ENCODE measurements at regions not wholly inside any gene's neighbourhood (a gene's known extent, or its start where the extent isn't known, plus 50 kb on each side); places are given as distances from the start of the nearest gene placed in this dataset.

DNA sequence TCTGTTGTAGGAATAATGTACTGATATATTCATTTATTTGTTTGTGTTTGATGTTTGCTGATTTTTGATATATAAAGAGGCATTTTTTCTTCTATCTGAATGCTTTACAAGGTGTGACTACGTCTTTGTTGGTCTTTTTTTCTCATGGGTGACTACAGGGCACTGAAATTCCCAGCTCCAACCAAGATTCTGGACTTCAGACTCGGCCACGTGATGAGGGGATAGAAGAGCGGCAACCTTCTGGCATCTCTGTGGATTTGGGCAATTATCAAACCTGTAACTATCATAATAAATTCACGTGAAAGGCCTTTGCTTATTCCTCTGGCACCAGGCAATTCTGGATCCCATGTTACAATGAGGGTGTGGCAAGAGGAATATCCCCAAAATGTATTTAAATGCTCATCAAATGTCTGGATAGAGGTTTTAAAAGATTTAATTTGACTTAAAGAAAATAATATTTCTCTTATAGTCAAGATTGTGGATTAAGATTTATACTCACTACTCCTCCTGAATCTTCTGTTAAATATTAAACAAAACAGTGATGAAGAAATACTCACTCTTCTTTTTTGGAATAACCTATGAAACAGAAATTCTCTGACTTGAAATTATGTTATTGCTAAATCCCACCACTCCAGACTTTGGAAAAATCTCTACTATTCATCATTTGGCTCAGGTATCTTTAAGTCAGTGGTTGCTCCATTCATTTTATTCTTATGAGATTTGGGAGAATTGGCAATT lies 276.3 kb downstream of the GPR37 start (continued):
- TF ChIP-seq TP53 (CRISPR knock-in tag; IDR thresholded peaks at IDR 0.05) = no peak
- TF ChIP-seq, protein P1, sequence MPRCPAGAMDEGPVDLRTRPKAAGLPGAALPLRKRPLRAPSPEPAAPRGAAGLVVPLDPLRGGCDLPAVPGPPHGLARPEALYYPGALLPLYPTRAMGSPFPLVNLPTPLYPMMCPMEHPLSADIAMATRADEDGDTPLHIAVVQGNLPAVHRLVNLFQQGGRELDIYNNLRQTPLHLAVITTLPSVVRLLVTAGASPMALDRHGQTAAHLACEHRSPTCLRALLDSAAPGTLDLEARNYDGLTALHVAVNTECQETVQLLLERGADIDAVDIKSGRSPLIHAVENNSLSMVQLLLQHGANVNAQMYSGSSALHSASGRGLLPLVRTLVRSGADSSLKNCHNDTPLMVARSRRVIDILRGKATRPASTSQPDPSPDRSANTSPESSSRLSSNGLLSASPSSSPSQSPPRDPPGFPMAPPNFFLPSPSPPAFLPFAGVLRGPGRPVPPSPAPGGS (IDR thresholded peaks at IDR 0.05) = no peak
- no peak for TF ChIP-seq SMC3 (IDR thresholded peaks at IDR 0.05)
- TF ChIP-seq FOSL2 (IDR thresholded peaks at IDR 0.05) = no peak
- no peak for TF ChIP-seq FOSL2 (CRISPR knock-in tag; IDR thresholded peaks at IDR 0.05)
- TF ChIP-seq, protein P2, sequence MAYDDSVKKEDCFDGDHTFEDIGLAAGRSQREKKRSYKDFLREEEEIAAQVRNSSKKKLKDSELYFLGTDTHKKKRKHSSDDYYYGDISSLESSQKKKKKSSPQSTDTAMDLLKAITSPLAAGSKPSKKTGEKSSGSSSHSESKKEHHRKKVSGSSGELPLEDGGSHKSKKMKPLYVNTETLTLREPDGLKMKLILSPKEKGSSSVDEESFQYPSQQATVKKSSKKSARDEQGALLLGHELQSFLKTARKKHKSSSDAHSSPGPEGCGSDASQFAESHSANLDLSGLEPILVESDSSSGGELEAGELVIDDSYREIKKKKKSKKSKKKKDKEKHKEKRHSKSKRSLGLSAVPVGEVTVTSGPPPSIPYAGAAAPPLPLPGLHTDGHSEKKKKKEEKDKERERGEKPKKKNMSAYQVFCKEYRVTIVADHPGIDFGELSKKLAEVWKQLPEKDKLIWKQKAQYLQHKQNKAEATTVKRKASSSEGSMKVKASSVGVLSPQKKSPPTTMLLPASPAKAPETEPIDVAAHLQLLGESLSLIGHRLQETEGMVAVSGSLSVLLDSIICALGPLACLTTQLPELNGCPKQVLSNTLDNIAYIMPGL (CRISPR knock-in tag; IDR thresholded peaks at IDR 0.05; ENCODE audit: borderline replicate concordance) = no peak
- no peak for TF ChIP-seq BHLHE40 (IDR thresholded peaks at IDR 0.05; ENCODE audit: low read depth, low read length)
- TF ChIP-seq, protein P3, sequence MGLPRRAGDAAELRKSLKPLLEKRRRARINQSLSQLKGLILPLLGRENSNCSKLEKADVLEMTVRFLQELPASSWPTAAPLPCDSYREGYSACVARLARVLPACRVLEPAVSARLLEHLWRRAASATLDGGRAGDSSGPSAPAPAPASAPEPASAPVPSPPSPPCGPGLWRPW (IDR thresholded peaks at IDR 0.05) = no peak

DNA sequence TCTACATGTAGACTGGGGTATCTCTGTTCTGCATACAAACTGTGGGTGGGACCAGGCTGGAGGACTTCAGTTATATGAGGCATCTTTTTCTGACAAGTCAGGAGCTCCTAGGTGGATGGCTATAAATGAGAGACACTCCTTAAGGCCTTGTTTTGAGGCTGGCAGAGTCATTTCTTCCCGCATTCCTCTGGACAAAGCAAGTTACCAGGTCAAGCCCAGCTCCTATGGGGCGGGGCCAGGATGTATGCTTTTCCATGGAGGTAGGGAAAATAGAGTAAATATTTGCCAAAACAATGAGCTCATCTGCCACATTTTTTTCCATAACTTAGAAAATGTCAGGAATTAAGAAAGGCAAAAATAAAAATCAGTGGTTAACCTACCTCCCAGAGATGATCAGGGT lies 283.4 kb downstream of the GPR37 start:
- no peaks in the 10 kb centered on the region for H3K9me3 ChIP-seq
- H3K4me3 ChIP-seq = no peak overlapping the region
- FAIRE-seq (no peak), DNase-seq (ENCODE audit: low read depth in 1 of 2, low spot score in 1 of 2) (peak in 1 of 2 experiments; percentile 69), ATAC-seq (peak in 1 of 2 experiments; percentile 81; a peak in 3 of 6 replicates)
- ChIA-PET CTCF (no interaction called here), POLR2A (no interaction called here)
- WGBS (ENCODE audit: missing lambda C conversion rate) = 28% methylated on average over 2 of the region's 2 CpGs
- H3K4me1 ChIP-seq = no peaks in the 10 kb centered on the region; the same call in 2 of the 3 replicates
- no peak for TF ChIP-seq TP53 (CRISPR knock-in tag; IDR thresholded peaks at IDR 0.05)
- TF ChIP-seq, protein P3 (IDR thresholded peaks at IDR 0.05) = no peak
- TF ChIP-seq, protein P4, sequence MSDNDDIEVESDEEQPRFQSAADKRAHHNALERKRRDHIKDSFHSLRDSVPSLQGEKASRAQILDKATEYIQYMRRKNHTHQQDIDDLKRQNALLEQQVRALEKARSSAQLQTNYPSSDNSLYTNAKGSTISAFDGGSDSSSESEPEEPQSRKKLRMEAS (IDR thresholded peaks at IDR 0.05) = no peak
- TF ChIP-seq EP300 (IDR thresholded peaks at IDR 0.05) = no peak
- no peak for TF ChIP-seq HOXB13 (CRISPR knock-in tag; IDR thresholded peaks at IDR 0.05; ENCODE audit: low read depth)
- TF ChIP-seq CBX2 (IDR thresholded peaks at IDR 0.05; ENCODE audit: borderline replicate concordance, low read depth) = no peak
- TF ChIP-seq RFX5 (IDR thresholded peaks at IDR 0.05) = no peak
- TF ChIP-seq CHD4 (IDR thresholded peaks at IDR 0.05; ENCODE audit: borderline replicate concordance) = no peak
- no peak for TF ChIP-seq CEBPB (IDR thresholded peaks at IDR 0.05)
- TF ChIP-seq, protein P5, sequence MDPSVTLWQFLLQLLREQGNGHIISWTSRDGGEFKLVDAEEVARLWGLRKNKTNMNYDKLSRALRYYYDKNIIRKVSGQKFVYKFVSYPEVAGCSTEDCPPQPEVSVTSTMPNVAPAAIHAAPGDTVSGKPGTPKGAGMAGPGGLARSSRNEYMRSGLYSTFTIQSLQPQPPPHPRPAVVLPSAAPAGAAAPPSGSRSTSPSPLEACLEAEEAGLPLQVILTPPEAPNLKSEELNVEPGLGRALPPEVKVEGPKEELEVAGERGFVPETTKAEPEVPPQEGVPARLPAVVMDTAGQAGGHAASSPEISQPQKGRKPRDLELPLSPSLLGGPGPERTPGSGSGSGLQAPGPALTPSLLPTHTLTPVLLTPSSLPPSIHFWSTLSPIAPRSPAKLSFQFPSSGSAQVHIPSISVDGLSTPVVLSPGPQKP (IDR thresholded peaks at IDR 0.05; ENCODE audit: low read depth, low read length) = no peak
- TF ChIP-seq, protein P6, sequence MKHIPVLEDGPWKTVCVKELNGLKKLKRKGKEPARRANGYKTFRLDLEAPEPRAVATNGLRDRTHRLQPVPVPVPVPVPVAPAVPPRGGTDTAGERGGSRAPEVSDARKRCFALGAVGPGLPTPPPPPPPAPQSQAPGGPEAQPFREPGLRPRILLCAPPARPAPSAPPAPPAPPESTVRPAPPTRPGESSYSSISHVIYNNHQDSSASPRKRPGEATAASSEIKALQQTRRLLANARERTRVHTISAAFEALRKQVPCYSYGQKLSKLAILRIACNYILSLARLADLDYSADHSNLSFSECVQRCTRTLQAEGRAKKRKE (CRISPR knock-in tag; IDR thresholded peaks at IDR 0.05; ENCODE audit: low read depth) = no peak
- TF ChIP-seq FOXS1 (CRISPR knock-in tag; IDR thresholded peaks at IDR 0.05) = no peak
- TF ChIP-seq JUN (IDR thresholded peaks at IDR 0.05) = no peak
- no peak for TF ChIP-seq EHF (CRISPR knock-in tag; IDR thresholded peaks at IDR 0.05)
- no peak for TF ChIP-seq RARB (CRISPR knock-in tag; IDR thresholded peaks at IDR 0.05)
- no peak for TF ChIP-seq KDM1A (IDR thresholded peaks at IDR 0.05; ENCODE audit: low read depth)
- TF ChIP-seq, protein P7, sequence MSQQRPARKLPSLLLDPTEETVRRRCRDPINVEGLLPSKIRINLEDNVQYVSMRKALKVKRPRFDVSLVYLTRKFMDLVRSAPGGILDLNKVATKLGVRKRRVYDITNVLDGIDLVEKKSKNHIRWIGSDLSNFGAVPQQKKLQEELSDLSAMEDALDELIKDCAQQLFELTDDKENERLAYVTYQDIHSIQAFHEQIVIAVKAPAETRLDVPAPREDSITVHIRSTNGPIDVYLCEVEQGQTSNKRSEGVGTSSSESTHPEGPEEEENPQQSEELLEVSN (IDR thresholded peaks at IDR 0.05; ENCODE audit: borderline replicate concordance, low read depth) = no peak
- TF ChIP-seq NPAS2 (CRISPR knock-in tag; IDR thresholded peaks at IDR 0.05; ENCODE audit: borderline replicate concordance) = no peak
- no peak overlapping the region for H3K27ac ChIP-seq
- H3K4me2 ChIP-seq = 0 out of 3 replicates have a peak overlapping the region, but pooled peaks have one; percentile 13

Measured in A549 (cell line).